CD1c-positive myeloid dendritic cell (primary cell): ENCODE measurements at regions not wholly inside any gene's neighbourhood (a gene's known extent, or its start where the extent isn't known, plus 50 kb on each side); places are given as distances from the start of the nearest gene placed in this dataset.
"Not testable (repeated sequence)": the region's sequence is repeated elsewhere in the genome, so short reads cannot be mapped to it uniquely, and the experiment has no call there.

ENCODE experiments used
- DNase-seq: peaks from one replicate; pipeline ENCODE4 v3.0.0-alpha.2; 2016; ENCODE audit errors: extremely low spot score

DNA sequence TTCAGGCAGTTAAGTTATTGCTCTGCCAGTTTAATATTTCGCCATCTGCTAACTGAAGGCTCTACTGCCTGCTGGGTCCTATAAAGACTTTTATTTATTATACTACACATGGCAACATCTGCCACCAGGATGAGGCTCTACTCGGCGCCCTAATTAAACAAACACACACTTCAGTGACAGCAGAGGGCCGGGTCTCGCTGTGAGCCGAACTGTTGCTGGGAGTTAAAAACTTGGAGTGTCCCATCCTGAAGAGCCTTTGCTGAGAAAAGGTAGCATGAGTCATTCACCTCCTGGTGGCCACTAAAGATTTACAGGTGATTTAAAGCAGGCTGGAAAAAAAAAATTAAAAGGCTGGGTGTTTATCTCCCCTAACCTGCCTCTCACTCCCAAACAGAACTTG, 183.7 kb downstream of the NPIPA8 start:
- DNase-seq: not testable (repeated sequence)

DNA sequence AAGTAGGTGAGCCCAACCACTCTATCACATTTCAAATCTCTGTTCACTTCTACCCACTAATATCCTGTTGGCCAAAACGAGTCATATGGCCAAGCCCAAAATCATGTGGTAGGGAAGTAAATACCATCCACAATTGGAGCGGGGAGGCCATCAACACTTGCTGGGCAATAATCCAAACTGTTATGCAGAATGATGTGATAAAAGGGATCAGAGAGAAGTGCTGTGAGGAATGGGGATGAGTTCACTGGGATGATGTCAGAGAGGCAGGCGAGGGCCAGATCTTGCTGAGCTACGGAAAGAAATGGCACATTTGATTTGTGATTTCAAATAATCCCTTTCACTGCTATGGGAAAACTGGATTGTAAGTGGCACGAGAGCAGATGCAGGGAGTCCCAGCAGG, 188.4 kb downstream of the NPIPA8 start:
- DNase-seq: not testable (repeated sequence)

DNA sequence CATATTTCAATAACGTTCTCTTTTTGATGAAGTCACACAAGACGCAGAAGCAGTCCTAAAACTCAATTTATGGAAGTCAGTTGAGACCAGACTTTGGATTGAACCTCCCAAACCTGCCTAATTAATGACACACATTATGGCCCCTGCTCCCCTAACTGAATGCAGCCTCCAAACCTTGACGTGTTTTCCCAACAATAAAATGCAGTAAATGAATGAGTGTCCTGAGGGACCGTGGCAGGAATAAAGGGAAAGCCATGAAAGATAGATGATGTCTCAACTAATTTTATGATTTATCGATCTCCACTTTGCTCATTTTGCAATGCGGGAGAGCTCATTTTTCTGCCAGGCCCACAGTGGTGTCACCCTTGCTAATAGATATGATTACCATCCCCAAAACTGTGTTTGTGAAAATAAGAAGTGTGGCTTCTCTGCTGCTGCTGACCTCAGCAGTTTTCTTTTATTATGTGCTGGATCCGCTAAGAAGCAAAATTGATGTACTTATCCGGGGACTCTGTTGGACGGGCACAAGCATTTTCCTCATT, 189.9 kb downstream of the NPIPA8 start:
- not testable (repeated sequence) for DNase-seq

DNA sequence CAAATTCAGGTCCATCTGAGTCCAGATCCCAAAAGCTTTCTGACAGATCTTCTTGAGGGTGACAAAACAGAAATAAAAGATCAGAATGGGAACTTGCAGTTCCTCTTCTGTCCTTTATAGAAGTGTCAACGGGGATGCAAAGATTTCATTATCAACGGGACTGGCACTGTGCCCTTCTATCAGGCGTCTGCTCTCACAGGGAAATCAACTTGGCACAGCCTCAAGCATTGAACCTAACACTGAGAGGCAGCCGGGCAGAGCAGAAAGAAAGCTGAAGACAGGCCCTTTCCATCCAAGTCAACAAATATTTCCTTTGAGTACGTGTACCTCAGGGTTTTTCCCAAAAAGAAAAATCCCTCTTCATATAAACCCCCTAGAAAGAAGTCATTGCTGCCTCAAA, 194.5 kb downstream of the NPIPA8 start:
- DNase-seq: not testable (repeated sequence)

DNA sequence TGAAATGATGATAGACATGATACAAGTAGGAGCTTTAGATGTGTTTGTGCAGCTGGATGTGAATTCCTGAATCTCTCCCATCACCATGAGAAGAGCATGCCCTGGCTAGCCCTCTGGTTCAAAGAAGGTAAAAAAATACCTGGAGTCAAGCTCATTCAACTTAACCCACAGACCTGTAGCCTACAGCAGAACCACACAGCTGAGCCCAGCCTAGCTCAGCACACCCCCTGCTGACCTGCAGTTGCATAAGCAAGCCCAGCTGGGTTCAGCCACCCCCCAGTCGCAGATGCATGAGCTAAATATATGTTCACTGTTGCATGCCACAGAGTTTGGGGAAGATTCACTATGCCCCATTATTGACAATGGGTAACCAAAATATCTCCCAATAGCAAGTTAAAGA, 200.2 kb downstream of the NPIPA8 start:
- not testable (repeated sequence) for DNase-seq

DNA sequence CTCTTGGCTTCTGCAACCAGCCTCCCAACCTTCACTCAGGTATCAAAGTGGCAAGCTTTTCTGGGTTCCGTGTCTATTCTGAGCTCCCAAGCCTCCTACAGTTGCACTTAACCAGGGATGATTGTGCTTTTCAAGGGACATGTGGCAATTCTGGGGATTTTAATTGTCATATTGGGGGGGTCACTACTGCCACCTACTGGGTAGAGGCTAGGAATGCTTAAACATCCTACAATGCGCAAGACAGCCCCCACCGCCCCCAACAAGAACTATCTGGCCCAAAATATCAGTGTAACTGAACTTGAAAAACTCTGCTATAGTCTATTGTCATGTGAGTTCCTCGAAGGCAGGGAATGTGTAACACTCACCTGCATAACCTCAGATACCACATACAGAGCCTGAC, 201.5 kb downstream of the NPIPA8 start:
- DNase-seq: not testable (repeated sequence)

DNA sequence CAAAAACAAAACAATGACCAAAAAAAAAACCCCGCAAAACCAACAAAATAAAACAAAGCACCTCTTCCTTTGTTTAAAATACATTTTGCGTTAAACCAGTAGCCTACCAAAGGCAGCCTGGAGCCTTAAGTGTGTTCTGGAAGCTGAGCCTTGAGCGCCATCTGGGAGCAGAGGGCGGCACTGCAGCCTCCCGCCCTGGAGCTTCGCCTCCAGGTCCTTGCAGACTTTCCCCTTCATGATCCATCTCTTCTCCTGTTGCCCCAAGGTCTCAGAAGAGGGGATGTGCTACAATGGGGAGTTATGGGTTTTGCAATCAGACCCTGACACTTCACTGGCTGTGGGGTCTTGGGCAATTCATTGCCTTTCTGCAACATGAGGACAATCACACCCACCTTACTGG, 204.9 kb downstream of the NPIPA8 start:
- not testable (repeated sequence) for DNase-seq

DNA sequence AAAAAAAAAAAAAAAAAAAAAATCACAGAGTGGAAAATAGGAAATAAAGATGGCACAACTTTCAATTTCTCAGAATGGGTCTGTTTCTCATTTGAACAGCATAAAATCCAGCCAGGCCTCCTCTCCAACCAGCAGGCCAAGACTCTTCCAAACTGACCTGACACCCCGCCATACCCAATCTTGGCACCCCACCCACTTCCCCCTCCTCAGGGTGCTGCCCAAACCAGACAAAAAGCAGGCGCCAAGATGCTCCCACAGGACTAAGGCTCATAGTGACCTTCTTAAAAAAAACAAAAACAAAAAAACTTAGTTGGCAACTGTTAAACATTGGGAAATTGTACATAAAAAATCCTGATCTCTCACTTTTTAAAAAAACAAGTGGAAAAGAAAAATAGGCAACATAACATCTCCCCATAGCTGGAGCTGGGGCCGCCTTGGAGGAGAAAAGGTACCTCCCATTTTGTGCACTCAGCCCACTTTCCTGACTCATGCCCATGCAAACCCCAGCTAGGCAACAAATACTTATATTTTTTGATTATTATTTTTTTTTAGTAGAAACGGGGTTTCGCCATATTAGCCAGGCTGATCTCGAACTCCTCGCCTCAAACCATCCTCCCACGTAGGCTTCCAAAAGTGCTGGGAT, 205.9 kb downstream of the NPIPA8 start:
- not testable (repeated sequence) for DNase-seq

DNA sequence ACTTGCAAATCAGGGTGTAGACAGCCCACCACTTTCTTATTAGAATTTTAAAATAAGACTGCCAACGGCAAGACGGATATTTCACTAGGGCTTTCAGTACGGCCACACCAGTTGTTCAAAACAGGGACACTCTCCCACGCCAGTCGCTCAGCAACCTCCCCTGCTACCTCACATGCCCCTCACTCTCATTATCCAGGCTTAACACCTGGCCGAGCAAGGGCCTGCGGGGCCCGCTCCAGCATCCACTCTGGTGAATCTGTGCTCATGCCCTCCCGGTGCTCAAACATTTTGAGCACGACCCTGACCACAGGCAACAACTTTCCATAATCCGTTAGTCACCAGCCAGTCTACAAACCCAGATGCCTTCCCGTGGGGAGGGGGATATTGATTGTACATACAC, 209.5 kb downstream of the NPIPA8 start:
- not testable (repeated sequence) for DNase-seq

DNA sequence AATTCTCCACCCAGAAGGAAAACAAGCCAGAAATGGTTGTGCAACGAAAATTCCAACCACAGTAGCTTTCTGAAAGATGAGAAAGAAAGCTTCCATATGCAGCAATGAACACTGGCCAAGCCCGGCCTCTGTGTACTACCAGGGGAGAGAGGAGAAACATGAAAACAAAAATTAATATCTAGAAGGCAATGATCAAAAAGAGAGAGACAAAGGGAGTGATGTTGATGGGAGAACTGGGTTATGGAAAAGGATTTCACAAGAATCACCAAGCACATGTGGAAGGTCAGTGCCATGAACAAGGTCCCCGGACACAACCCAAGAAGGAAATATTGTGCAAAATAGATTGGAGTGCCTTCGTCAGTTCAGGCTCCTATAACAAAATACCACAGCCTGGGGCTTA, 217.4 kb downstream of the NPIPA8 start:
- not testable (repeated sequence) for DNase-seq

DNA sequence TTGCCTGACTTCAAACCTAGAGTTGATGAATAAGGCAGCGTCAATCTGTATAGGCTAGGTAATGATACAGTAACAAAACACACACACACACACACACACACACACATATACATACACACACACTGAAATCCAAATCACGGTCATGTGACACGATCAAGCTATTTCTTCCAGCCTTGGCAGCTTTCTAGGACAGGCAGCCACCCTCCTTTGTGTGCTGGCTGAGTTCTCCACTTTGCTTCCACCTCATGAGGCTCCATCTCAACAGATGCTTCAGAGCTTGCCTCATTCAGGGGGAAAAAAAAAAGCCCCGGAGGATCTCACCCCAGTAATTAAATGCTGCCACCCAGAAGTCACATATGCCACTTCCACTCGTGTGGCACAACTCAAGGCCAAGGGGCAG, 217.9 kb downstream of the NPIPA8 start:
- DNase-seq: not testable (repeated sequence)

DNA sequence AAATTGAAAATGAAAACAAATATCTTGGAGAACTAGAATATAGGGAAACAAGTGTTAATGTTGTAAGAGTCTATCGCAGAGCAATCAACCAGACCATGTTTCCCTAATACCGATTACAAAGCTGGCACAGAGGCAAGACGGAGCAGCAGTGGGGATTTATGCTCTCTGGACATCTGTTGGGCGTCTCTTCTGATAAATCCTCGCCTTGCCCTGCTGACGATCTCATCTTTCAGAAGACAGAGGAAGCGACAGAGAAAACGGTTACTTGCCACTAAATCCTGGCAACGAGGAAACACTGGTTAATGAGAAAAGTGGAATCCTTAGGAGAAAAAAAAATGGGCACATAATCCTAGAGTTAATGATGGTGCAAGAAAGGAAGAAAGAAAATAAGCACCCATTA, 218.5 kb downstream of the NPIPA8 start:
- not testable (repeated sequence) for DNase-seq

DNA sequence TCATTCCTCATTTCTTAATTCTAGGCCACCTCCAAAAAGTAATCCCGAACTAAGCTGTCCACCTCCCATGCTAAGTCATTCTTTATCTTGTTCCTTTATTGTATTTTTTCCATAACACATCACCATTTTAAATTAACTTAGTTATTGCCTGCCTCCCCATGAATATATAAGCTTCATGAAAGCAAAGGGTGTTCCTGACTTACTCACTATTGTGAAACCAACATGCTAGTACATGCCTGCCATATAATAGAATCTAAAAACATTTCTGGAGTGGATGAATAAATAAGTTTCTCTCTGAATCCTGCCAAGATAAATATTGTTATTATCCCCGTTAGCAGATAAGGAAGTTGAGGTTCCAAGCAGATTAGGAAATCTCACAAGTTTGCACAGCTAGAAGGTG, 232.1 kb downstream of the NPIPA8 start:
- not testable (repeated sequence) for DNase-seq

DNA sequence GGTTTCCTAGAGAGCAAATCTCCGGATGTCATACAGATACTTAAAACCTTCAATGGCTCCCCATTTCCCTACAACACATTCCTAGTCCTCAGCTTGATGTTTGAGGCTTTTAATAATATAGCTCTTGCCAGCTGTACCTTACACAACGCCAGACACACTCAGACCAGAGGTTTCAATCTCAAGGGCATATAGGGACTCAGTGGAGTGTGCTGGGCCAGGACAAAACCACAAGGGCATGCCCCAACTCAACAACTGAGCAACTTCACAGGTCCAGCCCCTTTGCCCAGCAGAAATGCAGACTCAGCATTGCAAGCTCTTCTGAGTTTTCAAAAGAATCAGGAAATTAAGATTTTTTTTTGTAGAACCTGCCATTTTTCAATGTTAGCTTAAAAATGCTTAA, 235.5 kb downstream of the NPIPA8 start:
- not testable (repeated sequence) for DNase-seq

DNA sequence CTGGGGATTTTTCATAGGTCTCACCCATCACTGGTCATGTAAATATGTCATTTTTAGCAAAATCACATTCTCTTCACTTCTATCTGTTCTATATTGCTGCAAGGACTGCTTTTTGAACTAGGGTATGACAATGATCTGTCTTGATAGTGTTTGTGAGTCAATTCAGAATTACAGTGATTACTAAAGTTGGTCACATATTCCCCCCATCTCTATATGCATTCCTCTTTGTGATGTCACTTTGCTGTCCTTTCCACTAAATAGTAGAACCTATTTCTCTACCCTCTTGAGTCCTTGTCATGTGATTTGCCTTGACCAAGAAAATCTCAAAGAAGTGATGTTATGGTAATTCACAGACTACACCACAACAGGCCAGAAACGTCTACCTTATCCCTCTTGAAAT, 243.9 kb downstream of the NPIPA8 start:
- DNase-seq: not testable (repeated sequence)

DNA sequence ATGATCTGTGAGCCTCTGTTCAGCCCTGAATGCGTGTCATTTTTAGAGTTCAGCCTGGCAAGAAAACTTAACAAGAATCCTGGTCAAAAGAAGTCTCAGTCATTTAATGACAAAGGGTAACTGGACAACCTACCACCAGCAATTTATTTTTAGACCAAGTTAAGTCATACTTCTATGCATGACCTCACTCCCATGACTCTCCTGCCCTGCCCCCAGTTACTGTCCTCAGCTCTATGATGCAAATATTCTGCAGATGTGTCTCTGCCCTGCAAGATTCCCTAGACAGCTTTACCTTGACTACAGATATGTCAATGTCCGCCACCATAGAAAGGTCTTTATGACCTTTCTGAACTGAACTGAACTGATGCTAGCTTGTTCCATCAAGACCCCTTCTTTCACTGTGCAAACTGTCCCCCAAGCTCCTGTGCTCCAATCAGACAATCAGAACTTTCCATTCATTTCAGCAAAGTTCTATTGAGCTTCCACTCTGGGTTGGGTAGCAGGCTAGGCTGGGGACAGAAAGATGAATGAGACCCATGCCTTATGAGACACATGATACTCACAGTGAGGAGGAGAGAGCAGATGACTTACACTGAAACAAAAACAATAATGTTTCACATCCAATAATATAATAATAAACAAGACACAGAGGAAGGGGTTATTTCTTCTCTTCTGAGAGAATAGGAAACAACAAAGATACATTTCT, 255.7 kb downstream of the NPIPA8 start:
- DNase-seq: not testable (repeated sequence)

DNA sequence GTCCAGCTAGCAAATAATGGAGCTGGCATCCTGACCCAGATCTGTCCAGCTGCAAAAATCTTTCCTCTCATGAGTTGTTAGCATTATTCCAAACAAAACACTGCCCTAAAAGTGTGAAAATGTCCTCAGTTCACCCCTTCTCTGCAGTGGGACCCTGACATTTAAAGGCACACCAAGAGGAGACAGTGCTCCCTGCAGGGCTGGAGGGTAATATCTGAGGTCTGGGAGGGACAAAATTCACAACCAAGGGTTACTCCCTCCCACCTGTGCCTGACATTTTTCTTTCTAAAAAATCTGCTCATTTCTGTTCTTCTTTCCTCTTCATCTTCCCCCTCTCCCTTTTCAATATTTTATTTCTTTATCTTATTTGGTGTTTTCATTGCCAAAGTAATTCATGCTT, 258.6 kb downstream of the NPIPA8 start:
- DNase-seq: not testable (repeated sequence)

DNA sequence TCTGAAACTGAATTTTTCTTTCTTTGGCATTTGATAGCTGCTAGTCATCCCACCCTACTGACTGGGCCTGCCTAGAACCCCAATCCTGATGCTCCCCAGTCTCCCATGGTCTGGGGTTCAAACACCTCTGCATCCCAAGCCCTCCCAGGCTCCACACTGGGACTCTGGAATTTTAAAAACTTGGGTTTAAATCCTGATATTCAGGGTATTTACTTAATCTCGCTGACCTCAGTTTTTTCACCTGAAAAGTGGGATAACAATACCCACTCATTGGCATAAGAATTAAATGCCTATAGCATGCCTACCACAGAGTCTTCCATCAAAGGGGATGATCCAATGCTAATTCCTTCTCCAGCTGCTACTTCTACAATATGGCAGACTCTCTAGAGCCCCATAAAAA, 264.4 kb downstream of the NPIPA8 start:
- DNase-seq: no peak

DNA sequence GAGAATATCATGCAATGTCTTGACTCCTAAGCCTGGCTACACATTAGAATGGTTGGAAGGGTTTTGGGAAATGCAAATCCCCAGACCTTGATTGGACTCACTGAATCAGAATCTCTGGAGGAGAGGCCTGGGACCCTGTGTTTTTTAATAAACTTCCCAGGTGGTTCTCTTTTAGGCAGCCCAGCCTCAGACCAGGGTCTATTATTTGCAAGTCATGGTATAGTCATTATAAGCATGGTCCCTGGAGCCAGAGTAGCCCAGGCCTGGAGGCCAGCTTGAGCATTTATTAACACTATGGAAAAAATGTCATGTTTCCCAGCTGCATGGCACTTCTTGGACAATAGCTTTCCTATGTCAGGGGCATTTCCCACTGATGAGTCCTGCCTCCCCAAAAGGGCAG, 266.9 kb downstream of the NPIPA8 start:
- DNase-seq: no peak

DNA sequence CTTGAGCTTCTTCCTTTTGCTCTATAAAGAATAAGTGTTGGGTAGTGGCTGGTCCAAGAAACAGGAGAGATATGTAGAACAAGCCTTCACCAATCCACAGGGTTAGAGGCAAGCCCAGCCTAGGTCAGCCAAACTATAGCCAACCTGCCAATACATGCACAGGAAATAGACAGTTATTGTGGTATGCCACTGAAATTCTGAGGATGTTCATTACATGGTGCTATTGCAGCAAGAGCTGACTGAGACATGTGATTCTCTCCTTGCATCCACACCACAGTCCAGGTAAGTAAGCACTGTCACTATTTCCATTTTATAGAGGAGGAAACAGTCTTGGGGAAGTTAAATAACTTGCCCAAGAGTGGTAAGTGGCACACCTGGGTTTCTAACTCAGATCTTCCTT, 268.1 kb downstream of the NPIPA8 start:
- DNase-seq: no peak

DNA sequence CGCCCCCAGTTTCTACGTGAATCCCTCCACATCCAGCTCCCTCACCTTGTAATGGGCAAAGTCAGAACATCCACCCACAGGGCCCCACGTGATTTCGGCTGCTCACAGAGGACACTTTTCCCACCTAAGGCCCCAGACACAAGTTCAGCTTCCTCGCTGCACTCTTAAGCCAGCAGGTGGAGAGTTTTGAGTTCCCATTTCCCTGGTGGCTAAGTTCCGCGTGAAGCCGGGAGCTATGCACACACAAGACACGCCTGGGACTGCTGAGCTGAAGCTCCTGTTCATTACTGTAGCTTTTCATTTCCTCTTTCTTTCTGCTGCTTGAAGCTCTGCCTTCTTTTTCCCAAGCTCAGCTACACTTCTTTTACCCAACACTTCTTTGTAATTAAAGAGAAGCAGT, 273.8 kb downstream of the NPIPA8 start:
- no peak for DNase-seq

DNA sequence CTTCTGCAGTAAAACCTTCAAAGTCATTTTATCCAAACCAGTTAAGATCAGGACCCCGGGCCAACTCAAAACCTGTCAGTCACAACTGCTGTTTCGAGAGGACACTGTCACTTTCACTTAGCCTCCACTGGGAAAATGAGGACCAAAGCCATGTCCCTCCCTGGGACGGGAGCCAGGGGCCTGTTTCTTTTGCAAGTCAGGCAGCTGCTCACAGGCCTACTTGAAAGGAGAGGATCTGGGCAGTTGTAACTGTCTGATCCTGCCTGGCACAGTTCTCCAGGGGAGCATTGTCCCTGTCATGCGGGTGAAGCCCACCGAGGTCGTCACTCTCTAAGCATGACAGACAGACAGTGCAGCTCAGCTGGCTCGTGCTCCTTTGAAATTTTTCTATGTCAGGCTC, 276.2 kb downstream of the NPIPA8 start:
- DNase-seq: no peak

DNA sequence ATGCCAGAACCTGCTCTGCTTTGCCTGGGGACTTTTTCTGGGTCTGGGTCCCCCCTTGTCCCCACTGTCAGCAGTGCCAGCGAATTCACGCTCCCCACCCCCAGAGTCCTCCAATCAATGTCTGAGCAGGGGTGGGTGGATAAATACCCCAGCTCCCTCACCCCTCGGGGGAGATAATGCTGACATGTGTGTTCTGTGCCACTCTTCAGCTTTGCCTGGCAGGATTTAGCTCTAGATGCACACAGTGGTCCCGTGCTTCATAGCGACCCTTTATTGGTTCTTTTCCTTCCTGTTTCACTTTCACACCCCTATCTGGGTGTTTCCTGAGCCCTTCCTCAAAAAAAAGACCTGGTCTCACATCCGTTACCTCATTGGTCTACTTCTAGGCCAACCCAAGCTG, 277.0 kb downstream of the NPIPA8 start:
- no peak for DNase-seq
